Panc1 (cell line): ENCODE measurements at regions not wholly inside any gene's neighbourhood (a gene's known extent, or its start where the extent isn't known, plus 50 kb on each side); places are given as distances from the start of the nearest gene placed in this dataset.

ENCODE experiments used
- ATAC-seq: fragments of 200-7000 bp; cut with Tn5 transposase; 2 replicates; pipeline ENCODE4 v1.9.1; 2020; ENCODE audit warnings: mild to moderate bottlenecking, moderate library complexity
- BruUV-seq: library from RNA; stranded (reverse); fragments of 400-500 nt; replicated peaks from 2 replicates; lab custom pipeline; 2021; lab: Mats Ljungman, UMichigan
- CTCF ChIA-PET: fragments of 300-600 bp; sonication (Branson Sonifier 250); formaldehyde crosslinking; loops from one replicate; lab custom pipeline; 2022; ENCODE audit warnings: antibody characterized with exemption; lab: Charles Lee
- POLR2A ChIA-PET: fragments of 300-600 bp; sonication (Branson Sonifier 250); formaldehyde crosslinking; loops from one replicate; lab custom pipeline; 2022; ENCODE audit warnings: antibody characterized with exemption; lab: Charles Lee
- DNase-seq: peaks from one replicate; pipeline ENCODE4 v3.0.0-alpha.2; 2010; ENCODE audit warnings: low read depth, low spot score
- H3K27ac ChIP-seq: 2 replicates; pipeline ENCODE4 v1.5.1; 2011; ENCODE audit warnings: mild to moderate bottlenecking, low read length, inconsistent platforms
- H3K27me3 ChIP-seq: fragments of 200-500 bp; sonication (Bioruptor generic); 2 replicates; pipeline ENCODE4 v1.6.0; 2014; ENCODE audit warnings: low read length, inconsistent platforms; ENCODE audit not compliant: control insufficient read depth, insufficient read depth
- H3K36me3 ChIP-seq: fragments of 200-500 bp; sonication (Bioruptor generic); 2 replicates; pipeline ENCODE4 v1.5.1; 2014; ENCODE audit warnings: inconsistent platforms, mild to moderate bottlenecking, low read length, moderate library complexity; ENCODE audit not compliant: control insufficient read depth, insufficient read depth
- H3K4me1 ChIP-seq: 2 replicates; pipeline ENCODE4 v1.5.1; 2011; ENCODE audit warnings: inconsistent platforms, mild to moderate bottlenecking, low read length, moderate library complexity; ENCODE audit not compliant: control insufficient read depth, insufficient read depth
- H3K4me3 ChIP-seq, 2 experiments: 2 replicates each; pipeline ENCODE4 v1.5.1; 2011 to 2012; ENCODE audit warnings: low read depth in 2 of 2, low read length in 2 of 2, mild to moderate bottlenecking in 2 of 2, inconsistent platforms in 1 of 2, moderate library complexity in 1 of 2
- H3K9me3 ChIP-seq: fragments of 200-500 bp; sonication (Bioruptor generic); 2 replicates; pipeline ENCODE4 v1.5.1; 2014; ENCODE audit warnings: low read depth, mild to moderate bottlenecking, inconsistent platforms, low read length, moderate library complexity; ENCODE audit not compliant: control insufficient read depth, insufficient read depth
- CTCF ChIP-seq: fragments of 450-650 bp; IDR thresholded peaks from 2 replicates; pipeline ENCODE4 v1.5.1; 2017; ENCODE audit warnings: mild to moderate bottlenecking
- POLR2AphosphoS5 ChIP-seq: IDR thresholded peaks from 2 replicates; pipeline ENCODE4 v1.6.1; 2012; ENCODE audit warnings: mild to moderate bottlenecking, low read depth, low read length, moderate library complexity
- REST ChIP-seq, 2 experiments: IDR thresholded peaks; 2 replicates each; pipeline ENCODE4 v1.6.1; 2011 to 2012; ENCODE audit warnings: low read depth in 2 of 2, control low read depth in 1 of 2, low read length in 1 of 2, mild to moderate bottlenecking in 1 of 2, moderate library complexity in 1 of 2; ENCODE audit not compliant: insufficient read depth in 1 of 2
- SIN3A ChIP-seq: IDR thresholded peaks from 2 replicates; pipeline ENCODE4 v1.6.1; 2012; ENCODE audit warnings: low read depth, mild to moderate bottlenecking, low read length, moderate library complexity, borderline replicate concordance; ENCODE audit not compliant: insufficient read depth
- TCF7L2 ChIP-seq: IDR thresholded peaks from 2 replicates; pipeline ENCODE4 v1.6.1; 2011; ENCODE audit warnings: mild to moderate bottlenecking, low read depth, low read length, inconsistent platforms
- in situ Hi-C: cut with HindIII; loops from 2 replicates; pipeline ENCODE4 v1.10.0; 2016; ENCODE audit warnings: low sequenced_read_pairs, low pct_unique_long_range_greater_than_20kb
- intact Hi-C: fragments of 100-400 bp; cut with micrococcal nuclease; formaldehyde crosslinking; loops from one replicate; pipeline ENCODE4 v1.10.0; 2022; ENCODE audit not compliant: unreplicated experiment

- ATAC-seq (no peak), DNase-seq (no peak)
- Histone ChIP-seq H3K36me3 (no peaks in the 10 kb centered on the region), H3K27me3 (no peaks in the 10 kb centered on the region), H3K27ac (no peak overlapping the region), H3K4me3 (no peak overlapping the region), H3K4me1 (no peaks in the 10 kb centered on the region), H3K9me3 (no peaks in the 10 kb centered on the region)
- CTCF ChIA-PET, result no interaction called here
- intact Hi-C loops, result no loop called here
- no peak for TF ChIP-seq REST (IDR thresholded peaks at IDR 0.05; ENCODE audit: insufficient read depth in 1 of 2, low read depth in 2 of 2, low read length in 1 of 2)
- no peak for TF ChIP-seq CTCF
- no peak for TF ChIP-seq TCF7L2
- TF ChIP-seq POLR2AphosphoS5, result no peak
- TF ChIP-seq SIN3A, result no peak
- in situ Hi-C loops, result no loop called here
- no TSS peak for BruUV-seq
- POLR2A ChIA-PET, result no interaction called here
These were observed 148.3 kb upstream of the NRSN1 start for GRCh38 chr6:23977706-23978105.

- POLR2A ChIA-PET, result no interaction called here
- no peak for DNase-seq
These were observed 145.1 kb upstream of the NRSN1 start for GRCh38 chr6:23980965-23981364.

More at GRCh38 chr6:23980965-23981364, 145.1 kb upstream of the NRSN1 start:
- Histone ChIP-seq H3K36me3 (no peaks in the 10 kb centered on the region), H3K27me3 (no peaks in the 10 kb centered on the region), H3K4me1 (no peaks in the 10 kb centered on the region), H3K4me3 (no peak overlapping the region), H3K9me3 (no peaks in the 10 kb centered on the region), H3K27ac (no peak overlapping the region)
- CTCF ChIA-PET, result no interaction called here
- ATAC-seq, result no peak
- in situ Hi-C loops, result no loop called here
- intact Hi-C loops, result no loop called here
- no TSS peak for BruUV-seq
- TF ChIP-seq POLR2AphosphoS5, result no peak
- no peak for TF ChIP-seq CTCF
- TF ChIP-seq SIN3A, result no peak
- no peak for TF ChIP-seq REST (IDR thresholded peaks at IDR 0.05; ENCODE audit: insufficient read depth in 1 of 2, low read depth in 2 of 2, low read length in 1 of 2)
- TF ChIP-seq TCF7L2, result no peak
